GM19372 (cell line): ENCODE measurements at regions not wholly inside any gene's neighbourhood (a gene's known extent, or its start where the extent isn't known, plus 50 kb on each side); places are given as distances from the start of the nearest gene placed in this dataset.
"Not testable (repeated sequence)": the region's sequence is repeated elsewhere in the genome, so short reads cannot be mapped to it uniquely, and the experiment has no call there.

ENCODE experiments used
- ATAC-seq: cut with Tn5 transposase; IDR thresholded peaks from one replicate; pipeline ENCODE4 v1.9.1; 2021; ENCODE audit warnings: mild to moderate bottlenecking, low read depth, moderate library complexity; ENCODE audit not compliant: unreplicated experiment

- no peak for ATAC-seq
Measured at GRCh38 chr5:12936221-12936620, 1008.3 kb downstream of the DNAH5 start.

GRCh38 chr5:12934722-12935121 is 1009.8 kb downstream of the DNAH5 start:
- ATAC-seq, result no peak

- ATAC-seq, result no peak
Measured at GRCh38 chr5:12920527-12920926, 1016.3 kb upstream of the CTNND2 start.

GRCh38 chr5:12911156-12911555 is 1006.9 kb upstream of the CTNND2 start:
- no peak for ATAC-seq

GRCh38 chr5:12910641-12911040 is 1006.4 kb upstream of the CTNND2 start:
- ATAC-seq, result no peak

DNA sequence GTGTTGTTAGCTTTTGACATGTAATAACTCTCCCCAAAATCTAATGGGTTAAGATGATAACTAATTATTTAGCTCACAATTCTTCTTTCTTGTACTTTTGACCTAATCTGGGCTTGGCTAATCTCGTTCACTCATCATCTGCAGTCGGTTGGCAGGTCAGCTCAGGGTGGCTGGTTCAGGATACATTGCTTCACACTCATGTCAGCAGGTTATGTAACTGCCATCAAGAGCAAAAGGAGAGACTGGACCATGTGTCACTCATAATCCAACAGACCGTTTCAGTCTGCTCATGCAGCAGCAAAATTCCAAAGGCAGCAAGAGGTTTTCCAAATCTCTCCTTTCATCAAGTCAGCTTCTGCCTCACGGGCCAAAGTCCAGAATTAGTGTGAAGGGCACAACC is 998.4 kb upstream of the CTNND2 start:
- ATAC-seq, result no peak

- no peak for ATAC-seq
Measured at GRCh38 chr5:12901696-12902095, 997.5 kb upstream of the CTNND2 start.

DNA sequence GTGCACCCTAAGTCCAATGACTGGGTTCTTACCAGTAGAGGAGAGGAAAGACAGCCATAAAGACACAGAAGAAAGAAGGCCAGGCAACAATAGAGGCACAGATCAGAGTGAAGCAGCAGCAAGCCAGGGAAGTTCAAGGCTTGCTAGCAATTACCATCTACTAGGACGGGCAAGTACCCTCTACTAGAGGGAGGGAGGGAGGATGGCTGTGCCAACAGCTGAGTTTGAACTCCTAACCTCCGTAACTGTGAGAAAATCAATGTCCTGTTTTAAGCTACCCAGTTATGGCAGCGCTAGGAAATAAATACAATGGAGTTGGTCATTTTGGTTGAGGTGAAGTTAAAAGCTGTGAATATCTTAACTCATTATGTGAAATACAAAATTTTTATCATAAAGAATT is 991.8 kb upstream of the CTNND2 start:
- no peak for ATAC-seq

DNA sequence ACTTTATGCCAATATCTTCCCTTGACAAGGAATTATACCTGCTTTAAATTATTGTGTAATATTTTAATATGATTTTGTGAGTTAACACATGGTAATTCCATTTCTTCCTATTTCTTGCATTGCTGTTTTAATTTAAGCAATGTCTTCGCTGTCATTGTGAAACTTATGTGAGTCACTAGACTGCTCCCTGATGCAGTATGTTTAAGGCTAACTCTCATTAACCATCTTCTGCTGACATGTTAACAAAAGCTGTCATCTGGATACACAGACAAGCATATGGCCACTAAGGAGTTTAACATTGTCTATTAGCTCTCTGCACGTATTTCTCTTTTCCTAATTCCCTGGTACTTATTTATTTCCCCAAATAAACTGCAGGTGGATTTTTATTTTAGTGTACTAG is 980.8 kb upstream of the CTNND2 start:
- ATAC-seq, result no peak

DNA sequence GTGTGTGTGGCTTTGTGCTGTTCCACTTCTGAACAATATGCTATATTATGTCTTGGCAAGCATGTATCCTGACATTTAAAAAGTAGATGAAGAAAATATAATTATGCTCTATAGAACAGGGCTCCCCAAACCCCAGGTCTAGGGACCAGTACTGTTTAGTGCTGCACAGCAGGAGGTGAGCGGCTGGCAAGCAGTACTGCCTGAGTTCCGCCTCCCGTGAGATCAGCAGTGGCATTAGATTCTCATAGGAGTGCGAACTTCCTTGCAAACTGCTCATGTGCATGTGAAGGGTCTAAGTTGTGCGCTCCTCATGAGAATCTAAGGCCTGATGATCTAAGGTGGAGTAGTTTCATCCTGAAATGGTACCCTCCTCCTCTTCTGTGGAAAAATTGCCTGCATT is 979.1 kb upstream of the CTNND2 start:
- no peak for ATAC-seq

- no peak for ATAC-seq
Measured at GRCh38 chr5:12876541-12877298, 972.5 kb upstream of the CTNND2 start.

DNA sequence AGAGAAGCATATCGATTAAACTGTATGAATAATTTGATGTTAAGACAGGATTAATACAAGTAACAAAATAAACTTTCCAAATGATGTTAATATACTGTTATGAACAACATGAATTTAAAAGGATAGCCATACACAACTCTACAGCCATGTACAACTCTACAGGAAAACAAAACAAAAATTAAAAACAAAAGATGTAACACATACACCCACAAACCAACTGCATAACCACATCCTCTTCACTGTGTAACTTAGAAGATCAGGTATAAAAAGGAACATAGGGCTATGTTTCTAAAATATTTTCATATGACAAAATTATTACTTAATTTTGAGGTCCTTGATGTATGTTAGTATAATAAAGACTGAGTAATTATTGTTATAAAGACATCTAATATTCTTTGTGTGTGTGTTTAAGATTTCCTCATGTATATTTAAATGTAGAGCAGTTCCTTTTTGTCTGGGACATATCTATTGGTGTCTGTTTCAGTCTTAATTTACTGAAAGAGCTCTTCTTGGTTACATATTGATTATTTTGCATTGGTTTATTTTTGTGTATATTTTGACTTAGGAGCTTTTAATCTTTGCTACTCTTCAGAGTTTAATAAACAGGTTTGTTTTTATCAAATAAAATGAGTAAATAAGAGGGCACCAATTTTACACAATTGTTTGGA is 966.8 kb upstream of the CTNND2 start:
- no peak for ATAC-seq

DNA sequence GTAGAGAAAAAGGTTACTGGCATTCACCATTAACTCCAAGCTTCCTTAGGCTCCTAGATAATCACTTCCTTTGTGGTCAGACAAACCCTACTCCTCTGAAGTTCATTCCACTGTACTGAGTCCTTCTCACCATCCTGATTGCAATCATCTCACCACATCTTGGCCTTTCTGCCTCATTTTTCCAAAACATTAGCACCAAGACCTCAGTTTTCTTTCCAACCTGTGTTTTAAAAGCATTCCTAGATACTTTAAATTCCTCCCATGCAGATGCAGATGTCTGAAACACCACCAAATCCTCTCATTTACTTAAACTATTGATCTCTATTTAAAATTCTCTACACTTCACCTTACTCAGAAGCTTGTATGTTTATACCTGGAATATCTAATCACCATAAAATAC is 961.3 kb upstream of the CTNND2 start:
- ATAC-seq, result no peak

DNA sequence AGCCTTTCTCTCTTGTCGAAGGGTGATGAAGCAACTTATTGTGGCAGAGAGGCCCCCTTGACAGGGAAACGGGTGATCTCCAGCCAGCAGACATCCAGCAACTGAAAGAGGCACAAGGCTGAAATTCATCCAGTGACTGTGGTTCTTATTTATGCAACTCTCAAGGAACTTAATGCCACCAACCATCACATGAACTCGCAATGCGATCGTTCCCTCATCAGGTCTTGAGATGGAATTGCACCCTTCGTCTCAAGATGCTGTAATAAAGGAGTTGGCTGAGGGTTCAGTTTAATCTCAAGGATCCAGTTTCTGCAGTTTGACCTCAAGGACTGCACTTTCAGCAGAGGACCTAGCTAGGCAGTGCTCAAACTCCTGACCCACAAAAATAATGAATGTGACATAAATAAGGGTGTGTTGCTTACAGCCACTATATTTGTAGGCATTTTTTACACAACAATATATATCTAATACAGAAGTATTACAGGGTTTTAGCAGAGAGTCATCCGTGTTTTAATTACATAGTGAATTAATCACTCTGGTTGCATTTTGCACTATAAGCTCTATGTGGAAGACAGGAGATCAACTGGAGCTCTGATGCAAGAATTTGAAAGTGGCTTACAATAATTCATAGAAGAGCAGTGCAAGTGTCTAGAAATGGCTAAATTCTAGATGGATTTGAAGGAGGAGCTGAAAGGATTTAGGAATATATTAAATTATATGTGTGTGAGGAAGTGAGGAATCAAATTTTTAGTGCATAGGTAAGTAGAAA is 957.8 kb upstream of the CTNND2 start:
- ATAC-seq, result no peak

GRCh38 chr5:12856105-12856504 is 951.9 kb upstream of the CTNND2 start:
- ATAC-seq, result not testable (repeated sequence)

GRCh38 chr5:12854386-12854785 is 950.1 kb upstream of the CTNND2 start:
- ATAC-seq, result no peak

- no peak for ATAC-seq
Measured at GRCh38 chr5:12851761-12852160, 947.5 kb upstream of the CTNND2 start.

DNA sequence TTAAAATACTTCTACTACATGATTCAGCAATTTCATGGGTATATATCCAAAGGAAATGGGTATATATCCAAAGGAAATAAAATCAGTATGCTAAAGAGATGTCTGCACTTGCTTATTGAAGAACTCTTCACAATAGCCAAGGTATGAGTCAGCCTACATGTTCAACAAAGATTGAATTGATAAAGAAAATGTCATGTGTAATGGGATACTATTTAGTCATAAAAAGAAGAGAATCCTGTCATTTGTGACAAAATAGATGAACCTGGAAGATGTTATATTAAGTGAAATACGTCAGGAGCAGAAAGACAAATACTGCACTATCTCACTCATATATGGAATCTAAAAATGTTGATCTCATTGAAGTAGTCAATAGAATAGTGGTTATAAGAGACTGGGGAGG is 944.5 kb upstream of the CTNND2 start:
- ATAC-seq, result no peak

DNA sequence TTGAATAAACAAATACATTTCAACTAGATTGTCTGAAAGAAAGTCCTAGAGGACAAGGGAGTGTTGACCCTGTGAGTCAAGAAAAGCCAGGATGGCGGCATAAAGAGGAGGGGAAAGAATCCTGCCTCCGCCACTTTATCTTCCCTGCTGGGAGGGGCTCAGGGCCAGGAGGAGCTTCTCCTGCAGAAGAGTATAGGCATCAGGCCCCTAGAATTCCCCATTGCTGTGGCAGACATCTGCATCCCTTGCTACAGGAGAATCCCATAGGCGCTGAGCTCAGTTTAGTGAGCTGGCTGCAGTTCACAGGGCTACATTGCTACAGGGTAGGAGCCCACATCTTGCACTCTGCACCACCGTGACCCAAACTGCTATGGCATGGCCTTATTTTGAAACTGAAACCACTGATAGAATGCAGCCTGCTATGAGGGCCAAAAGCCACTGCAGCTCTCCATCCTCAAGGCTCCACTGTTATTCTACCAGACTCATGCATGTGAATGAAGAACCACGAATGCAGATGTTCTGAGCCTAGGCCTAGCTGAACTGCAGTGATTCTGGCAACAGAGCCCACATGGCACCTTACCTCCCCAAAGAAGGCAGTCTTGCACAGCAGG is 941.4 kb upstream of the CTNND2 start:
- ATAC-seq, result no peak

- ATAC-seq, result no peak
Measured at GRCh38 chr5:12840972-12841371, 936.7 kb upstream of the CTNND2 start.

DNA sequence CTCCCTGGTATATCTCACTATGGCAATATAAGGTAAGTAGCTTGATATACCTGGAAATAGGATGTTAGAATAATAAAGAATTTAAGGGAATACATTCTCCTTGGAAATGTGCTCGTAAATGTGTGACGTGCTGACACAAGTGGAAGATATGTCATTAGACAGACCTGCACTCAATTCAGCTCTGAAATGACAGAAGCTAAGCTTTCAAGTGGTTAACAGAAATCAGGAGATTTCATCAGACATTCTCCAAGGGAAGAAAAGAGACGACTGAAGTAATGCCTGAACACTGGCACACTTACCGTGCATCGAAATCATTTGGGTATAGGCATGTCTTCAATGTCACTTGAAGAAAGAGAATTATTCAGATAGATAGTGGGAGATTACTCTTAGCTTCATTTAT is 933.3 kb upstream of the CTNND2 start:
- no peak for ATAC-seq
